ENCODE measurements at regions not wholly inside any gene's neighbourhood (a gene's known extent, or its start where the extent isn't known, plus 50 kb on each side); places are given as distances from the start of the nearest gene placed in this dataset.

GRCh38 chrX:22686138-22686541 is 313.6 kb upstream of the DDX53 start:
- TF ChIP-seq RAD21 (conservative IDR thresholded peaks at IDR 0.05 in 1 of 2, IDR thresholded peaks at IDR 0.05 in 1 of 2): no peak
- TF ChIP-seq ZSCAN20 (CRISPR knock-in tag; IDR thresholded peaks at IDR 0.05): no peak
- TF ChIP-seq POLR2A (IDR thresholded peaks at IDR 0.05; ENCODE audit: low read length): no peak
- TF ChIP-seq MAZ (IDR thresholded peaks at IDR 0.05; ENCODE audit: borderline replicate concordance, low read depth, low read length): no peak
